ENCODE measurements at regions not wholly inside any gene's neighbourhood (a gene's known extent, or its start where the extent isn't known, plus 50 kb on each side); places are given as distances from the start of the nearest gene placed in this dataset.
A peak's percentile ranks its signal among the peaks of the same experiment; 100 is the strongest.

DNA sequence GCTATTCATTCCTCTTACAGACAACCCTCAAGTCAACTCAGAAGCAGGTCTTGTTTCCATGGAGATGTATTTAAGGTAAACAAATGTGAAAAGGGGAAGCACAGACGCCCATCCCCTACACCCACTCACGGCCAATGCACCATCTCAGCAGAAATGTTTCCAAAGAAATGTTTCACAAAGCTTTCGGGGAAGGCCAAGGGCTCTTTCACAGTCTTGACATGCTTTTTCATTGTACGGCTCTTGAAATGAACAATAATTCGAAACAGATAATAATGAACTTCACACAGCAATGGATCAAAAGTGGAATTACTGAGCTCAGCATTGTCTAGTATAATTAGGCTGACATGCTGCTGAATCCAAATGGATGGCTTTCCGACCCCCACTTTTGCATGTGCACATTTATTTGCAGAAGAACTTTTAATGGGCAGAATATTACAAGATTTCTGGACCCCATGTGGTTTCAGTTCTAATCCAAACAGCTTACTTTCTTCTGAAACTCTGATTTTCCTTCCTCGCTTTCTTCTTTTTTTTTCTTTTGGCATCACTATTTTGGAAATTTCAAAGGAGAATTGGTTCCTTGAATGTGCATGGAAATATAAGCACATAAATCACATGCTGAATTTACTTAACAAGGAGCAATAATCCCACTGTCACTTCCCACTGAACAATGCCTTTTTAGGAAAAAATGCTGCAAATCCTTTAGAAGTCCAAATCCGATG lies 160.9 kb downstream of the SMIM20 start (continued):
- 0 out of 4 replicates have a peak, but pooled peaks of 1 of the 2 experiments have one; percentile 60 for TF ChIP-seq CEBPB (IDR thresholded peaks at IDR 0.05; ENCODE audit: borderline replicate concordance in 1 of 2, low read depth in 2 of 2, low read length in 2 of 2)
- no peak for TF ChIP-seq HDAC6 (IDR thresholded peaks at IDR 0.05; ENCODE audit: unreplicated experiment)
- no peak for TF ChIP-seq ZNF384 (IDR thresholded peaks at IDR 0.05; ENCODE audit: borderline replicate concordance, low read depth, low read length)
- TF ChIP-seq KDM1A (IDR thresholded peaks at IDR 0.05; ENCODE audit: borderline replicate concordance) = no peak
- TF ChIP-seq IKZF2 (IDR thresholded peaks at IDR 0.05) = peak; percentile 77 to 86
- TF ChIP-seq RCOR1 (conservative IDR thresholded peaks at IDR 0.05; ENCODE audit: low read depth, low read length) = no peak
- TF ChIP-seq, protein P1, sequence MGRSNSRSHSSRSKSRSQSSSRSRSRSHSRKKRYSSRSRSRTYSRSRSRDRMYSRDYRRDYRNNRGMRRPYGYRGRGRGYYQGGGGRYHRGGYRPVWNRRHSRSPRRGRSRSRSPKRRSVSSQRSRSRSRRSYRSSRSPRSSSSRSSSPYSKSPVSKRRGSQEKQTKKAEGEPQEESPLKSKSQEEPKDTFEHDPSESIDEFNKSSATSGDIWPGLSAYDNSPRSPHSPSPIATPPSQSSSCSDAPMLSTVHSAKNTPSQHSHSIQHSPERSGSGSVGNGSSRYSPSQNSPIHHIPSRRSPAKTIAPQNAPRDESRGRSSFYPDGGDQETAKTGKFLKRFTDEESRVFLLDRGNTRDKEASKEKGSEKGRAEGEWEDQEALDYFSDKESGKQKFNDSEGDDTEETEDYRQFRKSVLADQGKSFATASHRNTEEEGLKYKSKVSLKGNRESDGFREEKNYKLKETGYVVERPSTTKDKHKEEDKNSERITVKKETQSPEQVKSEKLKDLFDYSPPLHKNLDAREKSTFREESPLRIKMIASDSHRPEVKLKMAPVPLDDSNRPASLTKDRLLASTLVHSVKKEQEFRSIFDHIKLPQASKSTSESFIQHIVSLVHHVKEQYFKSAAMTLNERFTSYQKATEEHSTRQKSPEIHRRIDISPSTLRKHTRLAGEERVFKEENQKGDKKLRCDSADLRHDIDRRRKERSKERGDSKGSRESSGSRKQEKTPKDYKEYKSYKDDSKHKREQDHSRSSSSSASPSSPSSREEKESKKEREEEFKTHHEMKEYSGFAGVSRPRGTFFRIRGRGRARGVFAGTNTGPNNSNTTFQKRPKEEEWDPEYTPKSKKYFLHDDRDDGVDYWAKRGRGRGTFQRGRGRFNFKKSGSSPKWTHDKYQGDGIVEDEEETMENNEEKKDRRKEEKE (IDR thresholded peaks at IDR 0.05) = no peak
- no peak for TF ChIP-seq NRF1 (conservative IDR thresholded peaks at IDR 0.05; ENCODE audit: low read depth, low read length)
- no peak for TF ChIP-seq TCF3 (IDR thresholded peaks at IDR 0.05; ENCODE audit: borderline replicate concordance, insufficient read depth, low read depth, low read length)
- TF ChIP-seq, protein P2, sequence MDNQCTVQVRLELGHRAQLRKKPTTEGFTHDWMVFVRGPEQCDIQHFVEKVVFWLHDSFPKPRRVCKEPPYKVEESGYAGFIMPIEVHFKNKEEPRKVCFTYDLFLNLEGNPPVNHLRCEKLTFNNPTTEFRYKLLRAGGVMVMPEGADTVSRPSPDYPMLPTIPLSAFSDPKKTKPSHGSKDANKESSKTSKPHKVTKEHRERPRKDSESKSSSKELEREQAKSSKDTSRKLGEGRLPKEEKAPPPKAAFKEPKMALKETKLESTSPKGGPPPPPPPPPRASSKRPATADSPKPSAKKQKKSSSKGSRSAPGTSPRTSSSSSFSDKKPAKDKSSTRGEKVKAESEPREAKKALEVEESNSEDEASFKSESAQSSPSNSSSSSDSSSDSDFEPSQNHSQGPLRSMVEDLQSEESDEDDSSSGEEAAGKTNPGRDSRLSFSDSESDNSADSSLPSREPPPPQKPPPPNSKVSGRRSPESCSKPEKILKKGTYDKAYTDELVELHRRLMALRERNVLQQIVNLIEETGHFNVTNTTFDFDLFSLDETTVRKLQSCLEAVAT (IDR thresholded peaks at IDR 0.05) = no peak
- TF ChIP-seq CHD4 (IDR thresholded peaks at IDR 0.05) = no peak
- TF ChIP-seq RELB (IDR thresholded peaks at IDR 0.05; ENCODE audit: low read depth) = peak; percentile 82
- peak; percentile 33 for TF ChIP-seq SP1 (IDR thresholded peaks at IDR 0.05; ENCODE audit: low read depth, low read length)
- TF ChIP-seq FOS (IDR thresholded peaks at IDR 0.05; ENCODE audit: borderline replicate concordance, extremely low read depth, insufficient read length) = no peak
- TF ChIP-seq SREBF2 (IDR thresholded peaks at IDR 0.05; ENCODE audit: low read length) = no peak
- TF ChIP-seq BRCA1 (IDR thresholded peaks at IDR 0.05; ENCODE audit: low read depth, low read length) = no peak
- no peak for TF ChIP-seq YBX1 (IDR thresholded peaks at IDR 0.05)
- no peak for TF ChIP-seq ZBTB4 (CRISPR knock-in tag; IDR thresholded peaks at IDR 0.05)
- no peak for TF ChIP-seq HDAC2 (IDR thresholded peaks at IDR 0.05)
- TF ChIP-seq ATF7 (IDR thresholded peaks at IDR 0.05; ENCODE audit: low read depth) = peak; percentile 55
- peak; percentile 22 for TF ChIP-seq MEF2B (IDR thresholded peaks at IDR 0.05; ENCODE audit: partially characterized antibody, poor library complexity, severe bottlenecking)
- TF ChIP-seq SUZ12 (IDR thresholded peaks at IDR 0.05; ENCODE audit: unreplicated experiment) = no peak
